Aorta (tissue), 5 donors: ENCODE measurements at regions not wholly inside any gene's neighbourhood (a gene's known extent, or its start where the extent isn't known, plus 50 kb on each side); places are given as distances from the start of the nearest gene placed in this dataset.

Experiments
- ATAC-seq: fragments of 200-7000 bp; cut with Tn5 transposase; one replicate; pipeline ENCODE4 v1.9.1; 2022; ENCODE audit warnings: moderate library complexity; ENCODE audit not compliant: low FRiP score
- DNase-seq, 2 donors: peaks; one replicate each; pipeline ENCODE4 v3.0.0-alpha.2; 2020
- H3K27ac ChIP-seq, 2 donors: one replicate each; pipeline ENCODE4 v1.5.1; 2013; ENCODE audit warnings: low read length in 2 of 2, mild to moderate bottlenecking in 2 of 2, moderate library complexity in 2 of 2, control low read depth in 1 of 2, inconsistent platforms in 1 of 2, low read depth in 1 of 2
- H3K27me3 ChIP-seq, 2 donors: one replicate each; pipeline ENCODE4 v1.6.1; 2013; ENCODE audit warnings: control low read depth in 1 of 2, low read length in 1 of 2, mild to moderate bottlenecking in 1 of 2, moderate library complexity in 1 of 2; ENCODE audit not compliant: insufficient read depth in 2 of 2, control insufficient read depth in 1 of 2
- H3K36me3 ChIP-seq, 2 donors: one replicate each; pipeline ENCODE4 v1.6.1; 2013; ENCODE audit warnings: control low read depth in 1 of 2, low read length in 1 of 2, mild to moderate bottlenecking in 1 of 2; ENCODE audit not compliant: insufficient read depth in 2 of 2, control insufficient read depth in 1 of 2
- H3K4me1 ChIP-seq, 2 donors: one replicate each; pipeline ENCODE4 v1.6.1; 2013; ENCODE audit warnings: low read length in 2 of 2, control low read depth in 1 of 2, mild to moderate bottlenecking in 1 of 2, moderate library complexity in 1 of 2; ENCODE audit not compliant: insufficient read depth in 2 of 2, control insufficient read depth in 1 of 2
- H3K4me3 ChIP-seq, 2 donors: one replicate each; pipeline ENCODE4 v1.5.1; 2013; ENCODE audit warnings: low read length in 2 of 2, control low read depth in 1 of 2, mild to moderate bottlenecking in 1 of 2
- H3K9me3 ChIP-seq: one replicate; pipeline ENCODE4 v1.6.1; 2013; ENCODE audit warnings: mild to moderate bottlenecking, low read length; ENCODE audit not compliant: control insufficient read depth
- WGBS, 2 donors: extraction: QIAGEN DNeasy Blood & Tissue Kit; methylation state at CpG; one replicate each; pipeline ENCODE4 v1.1.7; 2013; 5-methylcytosine and 5-hydroxymethylcytosine counted together
- intact Hi-C, 2 donors: fragments of 100-400 bp; cut with DNase I; formaldehyde crosslinking; loops; one replicate each; pipeline versions ENCODE4 v1.14.2 to v1.15.0; 2022
- donor health status: healthy with polysubstance abuse.
- donor health status: Bipolar disorder and iron deficiency.
- donor health status: DM: no; HTN: no; CAD: no.
- donor health status: DM: no; HTN: no; CAD: no.
- donor health status: DM: yes; HTN: yes; CAD: no.

DNA sequence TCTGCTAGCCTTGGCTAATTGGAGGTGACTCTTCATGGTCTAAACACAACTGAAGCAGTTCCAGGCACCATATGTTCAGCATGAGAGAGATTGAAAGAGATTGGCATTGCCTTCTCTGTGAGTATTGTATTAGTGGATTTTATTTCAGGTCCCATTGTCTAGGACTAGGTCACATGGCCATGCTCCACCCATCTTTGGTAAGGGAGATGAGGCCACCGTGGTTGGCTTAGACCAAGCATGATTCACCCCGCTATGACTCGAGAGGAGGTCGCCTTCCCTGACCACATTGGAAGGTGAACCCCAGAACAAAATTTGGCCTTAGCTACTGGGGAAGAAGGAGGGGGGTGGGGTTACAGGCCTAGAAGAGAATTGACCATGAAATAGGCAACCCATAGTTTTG, 109.9 kb upstream of the BCOR start:
- no peak for DNase-seq
- Histone ChIP-seq H3K27ac (no peak overlapping the region), H3K27me3 (no peaks in the 10 kb centered on the region), H3K4me3 (no peak overlapping the region), H3K4me1 (no peaks in the 10 kb centered on the region), H3K36me3 (no peaks in the 10 kb centered on the region), H3K9me3 (no peaks in the 10 kb centered on the region)
- intact Hi-C loops: no loop called here
- 83% methylated on average over 4 of the region's 4 CpGs for WGBS, 2 donors
- ATAC-seq: no peak

DNA sequence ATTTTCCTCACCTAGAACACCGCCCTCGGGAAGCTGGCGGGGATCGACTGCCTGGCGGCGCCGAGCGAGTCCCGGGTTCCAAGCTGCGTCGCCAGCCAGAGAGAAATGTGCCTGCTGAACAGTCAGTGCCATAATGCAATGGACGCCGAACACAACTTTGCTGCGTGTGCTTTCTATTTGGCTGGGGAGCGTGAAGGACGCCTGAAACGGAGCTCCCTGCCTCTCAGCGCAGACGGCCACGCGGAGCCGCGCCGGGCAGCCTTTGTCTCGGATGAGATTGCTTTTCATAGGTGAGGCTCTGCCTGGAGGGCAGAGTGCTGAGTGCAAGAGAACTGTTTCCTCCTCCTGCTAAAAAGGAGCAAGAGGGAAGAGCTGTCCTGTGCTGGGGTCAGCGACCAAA, 107.7 kb upstream of the BCOR start:
- H3K9me3 ChIP-seq: no peaks in the 10 kb centered on the region
- H3K27ac ChIP-seq: no peak overlapping the region
- 44 to 46% methylated on average over 26 of the region's 26 CpGs for WGBS, 2 donors
- ATAC-seq (no peak), DNase-seq (no peak)
- no peak overlapping the region for H3K4me3 ChIP-seq
- no peaks in the 10 kb centered on the region for H3K4me1 ChIP-seq
- no peaks in the 10 kb centered on the region for H3K27me3 ChIP-seq
- H3K36me3 ChIP-seq: no peaks in the 10 kb centered on the region
- intact Hi-C loops: no loop called here

DNA sequence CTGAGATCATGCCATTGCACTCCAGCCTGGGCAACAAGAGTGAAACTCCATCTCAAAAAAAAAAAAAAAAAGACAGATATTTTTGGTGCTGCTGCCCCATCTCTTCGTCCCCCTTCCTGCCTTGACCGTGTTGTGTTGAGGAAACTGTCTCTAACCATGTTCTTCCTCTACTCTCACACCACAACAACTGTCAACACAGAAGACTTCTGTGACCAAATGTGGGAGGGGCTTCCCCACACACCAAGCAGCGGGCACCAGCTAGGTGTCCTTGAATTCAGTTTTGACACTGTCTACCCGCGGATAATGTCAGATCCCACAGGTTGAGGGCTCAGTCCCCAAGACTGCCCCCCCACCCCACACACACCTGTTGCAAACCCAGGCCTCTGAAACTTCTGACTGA, 104.7 kb upstream of the BCOR start:
- DNase-seq (peak in 1 of 2 donors; percentile 32), ATAC-seq (no peak)
- no peaks in the 10 kb centered on the region for H3K36me3 ChIP-seq
- H3K4me3 ChIP-seq: no peak overlapping the region
- H3K9me3 ChIP-seq: no peaks in the 10 kb centered on the region
- H3K27ac ChIP-seq: no peak overlapping the region
- intact Hi-C loops: no loop called here
- no peaks in the 10 kb centered on the region for H3K4me1 ChIP-seq
- WGBS, 2 donors: 90 to 92% methylated on average over 5 of the region's 5 CpGs
- no peaks in the 10 kb centered on the region for H3K27me3 ChIP-seq

DNA sequence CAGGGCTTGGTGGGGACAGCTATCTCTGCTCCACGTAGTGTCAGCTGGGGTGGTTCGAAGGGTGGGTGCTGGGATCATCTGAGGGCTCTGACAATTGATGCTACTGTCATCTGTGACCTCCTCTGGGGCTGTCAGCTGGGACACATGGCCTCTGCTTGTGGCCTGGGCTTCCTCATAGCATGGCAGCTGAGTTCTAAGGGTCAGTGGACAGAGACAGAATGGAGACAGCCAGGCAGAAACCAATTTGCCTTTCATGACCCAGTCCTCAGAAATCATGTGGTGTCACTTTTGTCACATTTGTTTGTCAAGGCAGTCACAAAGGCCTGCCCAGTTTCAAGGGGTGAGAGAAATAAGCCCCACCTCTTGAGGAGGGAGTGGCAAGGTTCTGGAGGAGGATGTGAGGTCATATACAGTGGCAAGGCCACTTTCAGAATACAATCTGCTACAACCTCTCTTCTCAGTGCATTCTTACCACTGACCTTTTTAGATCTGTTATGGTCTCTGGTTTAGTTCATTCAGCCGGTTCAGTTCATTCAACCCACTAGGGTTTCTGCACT, 103.6 kb upstream of the BCOR start:
- DNase-seq: no peak
- Histone ChIP-seq H3K9me3 (no peaks in the 10 kb centered on the region), H3K4me1 (no peaks in the 10 kb centered on the region), H3K27ac (no peak overlapping the region), H3K36me3 (no peaks in the 10 kb centered on the region), H3K4me3 (no peak overlapping the region), H3K27me3 (no peaks in the 10 kb centered on the region)
- ATAC-seq: no peak
- intact Hi-C loops: no loop called here
- 84 to 96% methylated on average over 3 of the region's 3 CpGs for WGBS, 2 donors

DNA sequence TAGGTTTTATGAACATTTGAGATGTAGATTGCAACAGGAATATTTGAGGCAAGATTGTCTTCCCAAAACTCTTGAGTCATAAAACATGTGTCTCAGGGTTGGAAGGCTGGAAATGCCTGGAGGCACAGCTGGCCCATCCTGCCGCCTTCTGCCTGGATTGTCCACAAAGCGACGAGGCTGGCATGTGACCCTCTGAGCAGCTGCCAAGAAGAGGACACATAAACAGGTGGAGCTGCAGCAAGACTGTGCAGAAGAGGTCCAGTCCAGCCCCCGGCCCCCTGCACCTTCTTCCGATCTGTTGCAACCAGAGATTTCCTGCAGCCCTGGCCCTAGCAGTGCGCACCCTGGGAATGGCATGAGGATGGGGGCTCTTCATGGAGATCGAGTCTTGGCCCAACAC, 101.9 kb upstream of the BCOR start:
- 90 to 92% methylated on average over 7 of the region's 7 CpGs for WGBS, 2 donors
- no peaks in the 10 kb centered on the region for H3K9me3 ChIP-seq
- no peak overlapping the region for H3K27ac ChIP-seq
- H3K36me3 ChIP-seq: no peaks in the 10 kb centered on the region
- H3K4me3 ChIP-seq: no peak overlapping the region
- H3K27me3 ChIP-seq: no peaks in the 10 kb centered on the region
- ATAC-seq: no peak
- peak in 1 of 2 donors; percentile 62 for DNase-seq
- no peaks in the 10 kb centered on the region for H3K4me1 ChIP-seq
- intact Hi-C loops: no loop called here

DNA sequence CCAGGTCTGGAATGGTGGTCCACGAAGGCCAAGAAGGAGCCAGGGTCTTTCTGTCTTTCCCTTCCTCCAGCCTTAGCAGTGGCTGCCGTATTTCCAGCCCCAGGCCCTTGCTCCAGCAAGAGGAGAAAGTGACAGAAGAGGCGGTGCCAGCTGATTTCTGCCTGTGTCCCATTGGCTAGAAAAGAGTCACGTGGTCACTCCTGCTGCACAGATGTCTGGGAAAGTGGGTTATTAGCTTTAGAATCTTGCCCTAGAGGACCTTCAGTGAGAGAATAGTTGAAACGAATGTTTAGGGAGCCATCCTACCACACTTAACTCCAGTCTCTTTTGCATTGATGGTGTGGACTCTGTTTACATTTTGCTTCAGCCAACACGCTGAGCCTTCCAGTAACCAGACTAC, 99.3 kb upstream of the BCOR start:
- no peaks in the 10 kb centered on the region for H3K9me3 ChIP-seq
- H3K4me1 ChIP-seq: no peaks in the 10 kb centered on the region
- intact Hi-C loops: no loop called here
- ATAC-seq: no peak
- no peak overlapping the region for H3K27ac ChIP-seq
- no peaks in the 10 kb centered on the region for H3K27me3 ChIP-seq
- H3K36me3 ChIP-seq: no peaks in the 10 kb centered on the region
- WGBS, 2 donors: 83 to 91% methylated on average over 5 to 6 of the region's 6 CpGs
- H3K4me3 ChIP-seq: no peak overlapping the region
- no peak for DNase-seq

DNA sequence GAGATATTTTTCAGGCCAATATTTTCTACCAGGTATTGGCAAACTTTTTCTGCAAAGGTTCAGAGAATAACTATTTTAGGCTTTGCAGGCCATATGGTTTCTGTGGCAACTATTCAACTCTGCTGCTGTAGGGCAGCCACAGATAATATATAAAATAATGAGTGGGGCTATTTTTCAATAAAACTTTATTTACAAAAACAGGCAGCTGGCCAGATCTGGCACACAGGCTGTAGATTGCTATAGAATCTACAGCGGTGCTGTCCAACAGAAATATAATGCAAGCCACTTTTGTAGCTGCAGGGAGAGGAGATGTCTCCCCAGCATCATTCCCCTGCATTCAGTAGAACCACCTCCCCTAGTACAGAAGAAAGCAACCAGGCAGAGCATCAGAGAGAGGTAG, 97.6 kb upstream of the BCOR start:
- H3K36me3 ChIP-seq: no peaks in the 10 kb centered on the region
- H3K4me1 ChIP-seq: no peaks in the 10 kb centered on the region
- intact Hi-C loops: no loop called here
- no peaks in the 10 kb centered on the region for H3K9me3 ChIP-seq
- ATAC-seq (no peak), DNase-seq (no peak)
- WGBS, 2 donors: 88 to 89% methylated on average over 1 of the region's 1 CpG
- no peak overlapping the region for H3K4me3 ChIP-seq
- no peak overlapping the region for H3K27ac ChIP-seq
- no peaks in the 10 kb centered on the region for H3K27me3 ChIP-seq

DNA sequence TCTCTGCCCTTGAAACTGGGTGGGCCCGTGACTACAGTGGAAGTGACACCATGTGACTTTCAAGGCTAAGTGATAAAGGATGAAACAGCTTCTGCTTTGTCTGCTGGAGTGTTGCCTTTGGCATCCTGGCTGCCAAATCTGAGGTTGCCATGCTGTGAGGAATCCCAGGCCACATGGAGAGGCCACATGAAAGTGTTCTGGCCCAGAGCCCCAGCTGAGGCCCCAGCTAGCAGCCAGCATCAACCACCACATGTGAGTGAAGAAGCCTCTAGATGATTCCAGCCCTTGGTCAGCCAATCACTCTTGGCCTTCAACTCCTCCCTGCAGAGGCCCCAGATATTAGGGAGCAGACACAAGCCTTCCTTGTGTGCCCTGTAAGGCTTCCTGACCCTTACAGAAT, 94.4 kb upstream of the BCOR start:
- ATAC-seq (no peak), DNase-seq (peak in 1 of 2 donors; percentile 32)
- intact Hi-C loops: no loop called here
- Histone ChIP-seq H3K4me1 (no peaks in the 10 kb centered on the region), H3K9me3 (no peaks in the 10 kb centered on the region), H3K36me3 (no peaks in the 10 kb centered on the region), H3K27ac (no peak overlapping the region), H3K27me3 (no peaks in the 10 kb centered on the region), H3K4me3 (no peak overlapping the region)
- WGBS, 2 donors: 90 to 95% methylated on average over 1 of the region's 1 CpG

DNA sequence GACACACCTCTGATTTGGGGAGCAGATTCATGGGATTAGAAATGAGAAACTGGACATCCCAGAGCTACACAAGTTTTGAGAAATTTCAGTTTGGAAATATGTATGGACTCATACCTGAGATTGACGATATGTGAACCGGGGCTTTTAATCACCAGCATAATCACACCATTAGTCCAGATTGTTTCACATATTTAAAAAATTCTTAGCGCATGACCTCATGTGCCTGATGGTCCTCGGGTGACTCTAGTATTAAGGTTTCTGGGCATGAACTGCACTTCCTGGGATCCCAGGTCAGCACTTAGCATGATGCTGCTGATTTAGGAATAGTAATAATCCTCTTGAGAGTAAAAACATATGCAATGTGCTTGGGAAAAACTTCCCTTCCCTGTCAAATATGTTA, 91.9 kb upstream of the BCOR start:
- no peaks in the 10 kb centered on the region for H3K36me3 ChIP-seq

More for the DNA sequence above, 91.9 kb upstream of the BCOR start:
- H3K27ac ChIP-seq: no peak overlapping the region
- H3K4me1 ChIP-seq: no peaks in the 10 kb centered on the region
- intact Hi-C loops: no loop called here
- no peaks in the 10 kb centered on the region for H3K27me3 ChIP-seq
- 71 to 78% methylated on average over 4 of the region's 4 CpGs for WGBS, 2 donors
- DNase-seq (no peak), ATAC-seq (no peak)
- H3K9me3 ChIP-seq: peaks cover 3% of the 10 kb centered on the region
- no peak overlapping the region for H3K4me3 ChIP-seq
